SK-N-SH (cell line): ENCODE measurements at regions not wholly inside any gene's neighbourhood (a gene's known extent, or its start where the extent isn't known, plus 50 kb on each side); places are given as distances from the start of the nearest gene placed in this dataset.

ENCODE experiments used
- CTCF ChIA-PET: fragments of 300-600, 350-600 bp; formaldehyde crosslinking; extraction: SDS; loops from one replicate; lab custom pipeline; 2021; lab: Yijun Ruan, JAX
- POLR2A ChIA-PET: fragments of 350-600 bp; sonication (Branson Sonifier 250); formaldehyde crosslinking; extraction: SDS; loops from one replicate; lab custom pipeline; 2020; ENCODE audit warnings: antibody characterized with exemption, inconsistent platforms; lab: Yijun Ruan, JAX
- DNase-seq: peaks from one replicate; pipeline ENCODE4 v3.0.0; 2012
- H2AFZ ChIP-seq: fragments of 200-600 bp; sonication (generic); 2 replicates; pipeline ENCODE4 v1.8.1; 2016; ENCODE audit warnings: antibody characterized with exemption, mild to moderate bottlenecking, low read depth
- H3F3A ChIP-seq: fragments of 200-600 bp; sonication (generic); replicated peaks from 2 replicates; pipeline ENCODE3; 2016; ENCODE audit warnings: antibody characterized with exemption, mild to moderate bottlenecking; ENCODE audit not compliant: insufficient read depth
- H3K27ac ChIP-seq, 2 experiments: fragments of 200-500 bp in 1 of 2; fragments of 200-600 bp in 1 of 2; sonication (Bioruptor generic) in 1 of 2; sonication (generic), shearing (Covaris generic) in 1 of 2; 2 replicates each; pipeline versions ENCODE4 v1.5.1 to v1.6.1; 2014 to 2016; ENCODE audit warnings: low read depth in 2 of 2, inconsistent platforms in 1 of 2, low read length in 1 of 2, mild to moderate bottlenecking in 1 of 2, mixed read lengths in 1 of 2
- H3K27me3 ChIP-seq: fragments of 200-600 bp; sonication (generic), shearing (Covaris generic); 2 replicates; pipeline ENCODE4 v1.6.1; 2016; ENCODE audit warnings: mixed run types; ENCODE audit not compliant: insufficient read depth
- H3K36me3 ChIP-seq, 2 experiments: fragments of 200-500 bp in 1 of 2; fragments of 200-600 bp in 1 of 2; sonication (Bioruptor generic) in 1 of 2; sonication (generic) in 1 of 2; replicated peaks in 1 of 2; 2 replicates each; pipeline versions ENCODE3 to v1.5.1; 2014 to 2016; ENCODE audit warnings: low read length in 1 of 2, mild to moderate bottlenecking in 1 of 2; ENCODE audit not compliant: insufficient read depth in 2 of 2, control insufficient read depth in 1 of 2
- H3K4me1 ChIP-seq, 2 experiments: fragments of 200-500 bp in 1 of 2; fragments of 200-600 bp in 1 of 2; sonication (Bioruptor generic) in 1 of 2; sonication (generic), shearing (Covaris generic) in 1 of 2; 2 replicates each; pipeline versions ENCODE4 v1.5.1 to v1.6.1; 2014 to 2016; ENCODE audit warnings: low read depth in 1 of 2, low read length in 1 of 2, mixed run types in 1 of 2; ENCODE audit not compliant: insufficient read depth in 2 of 2, control insufficient read depth in 1 of 2
- H3K4me2 ChIP-seq: fragments of 200-600 bp; sonication (generic), shearing (Covaris generic); 2 replicates; pipeline ENCODE4 v1.6.1; 2017; ENCODE audit warnings: mixed run types
- H3K4me3 ChIP-seq, 2 experiments: fragments of 200-500 bp in 1 of 2; fragments of 200-600 bp in 1 of 2; sonication (Bioruptor generic) in 1 of 2; sonication (generic), shearing (Covaris generic) in 1 of 2; 2 replicates each; pipeline versions ENCODE4 v1.5.1 to v1.8.1; 2014 to 2016; ENCODE audit warnings: low read depth in 2 of 2, inconsistent platforms in 1 of 2, low read length in 1 of 2, mild to moderate bottlenecking in 1 of 2, mixed read lengths in 1 of 2, moderate library complexity in 1 of 2
- H3K79me2 ChIP-seq: fragments of 200-600 bp; sonication (generic); 2 replicates; pipeline ENCODE4 v1.8.1; 2017; ENCODE audit warnings: mild to moderate bottlenecking; ENCODE audit not compliant: insufficient read depth
- H3K9ac ChIP-seq: fragments of 200-600 bp; sonication (generic); 2 replicates; pipeline ENCODE4 v1.6.1; 2017; ENCODE audit warnings: mixed run types
- H3K9me2 ChIP-seq: fragments of 200-600 bp; sonication (generic); 2 replicates; pipeline ENCODE4 v1.6.1; 2017; ENCODE audit warnings: mixed run types
- H3K9me3 ChIP-seq: fragments of 200-600 bp; sonication (generic); 2 replicates; pipeline ENCODE4 v1.6.1; 2017; ENCODE audit warnings: mixed run types, mild to moderate bottlenecking, moderate library complexity
- H4K20me1 ChIP-seq: fragments of 200-600 bp; sonication (generic); 2 replicates; pipeline ENCODE4 v1.6.1; 2017; ENCODE audit warnings: mild to moderate bottlenecking, mixed run types; ENCODE audit not compliant: insufficient read depth
- CTCF ChIP-seq: fragments of 200-600 bp; sonication (generic); IDR thresholded peaks from 2 replicates; pipeline ENCODE4 v1.6.1; 2017; ENCODE audit warnings: antibody characterized with exemption, mild to moderate bottlenecking, moderate library complexity
- EP300 ChIP-seq, 2 experiments: IDR thresholded peaks; 2 replicates each; pipeline versions ENCODE4 v1.4.0 to v1.6.1; 2012; ENCODE audit warnings: borderline replicate concordance in 1 of 2, low read depth in 1 of 2, low read length in 1 of 2
- FOSL2 ChIP-seq: IDR thresholded peaks from 2 replicates; pipeline ENCODE4 v1.4.0; 2012; ENCODE audit warnings: low read depth, mild to moderate bottlenecking, moderate library complexity, borderline replicate concordance
- FOXM1 ChIP-seq: IDR thresholded peaks from 2 replicates; pipeline ENCODE4 v1.4.0; 2012; ENCODE audit warnings: low read depth, mild to moderate bottlenecking
- GABPA ChIP-seq: IDR thresholded peaks from 2 replicates; pipeline ENCODE4 v1.4.0; 2012; ENCODE audit warnings: low read depth, mild to moderate bottlenecking
- GATA2 ChIP-seq: sonication (generic); formaldehyde crosslinking; IDR thresholded peaks from 2 replicates; pipeline ENCODE4 v1.5.0; 2020; ENCODE audit warnings: mild to moderate bottlenecking, missing genetic modification reagents
- MAX ChIP-seq: IDR thresholded peaks from 2 replicates; pipeline ENCODE4 v1.4.0; 2012; ENCODE audit warnings: low read depth
- MEF2A ChIP-seq: IDR thresholded peaks from 2 replicates; pipeline ENCODE4 v1.4.0; 2012; ENCODE audit warnings: low read depth, borderline replicate concordance
- NFIC ChIP-seq: IDR thresholded peaks from 2 replicates; pipeline ENCODE4 v1.4.0; 2012; ENCODE audit warnings: borderline replicate concordance
- PBX3 ChIP-seq: IDR thresholded peaks from 2 replicates; pipeline ENCODE4; 2012
- RAD21 ChIP-seq: IDR thresholded peaks from 2 replicates; pipeline ENCODE4 v1.6.1; 2012; ENCODE audit warnings: mild to moderate bottlenecking, low read length
- RCOR1 ChIP-seq: fragments of 150-350 bp; IDR thresholded peaks from 2 replicates; pipeline ENCODE4 v1.6.1; 2017; ENCODE audit warnings: antibody characterized with exemption, low read length
- RFX5 ChIP-seq: IDR thresholded peaks from 2 replicates; pipeline ENCODE4 v1.6.1; 2012; ENCODE audit warnings: mild to moderate bottlenecking, improper control_type of control experiment, low read length
- SIN3A ChIP-seq: IDR thresholded peaks from 2 replicates; pipeline ENCODE4 v1.6.1; 2012; ENCODE audit warnings: low read depth, mild to moderate bottlenecking, low read length, moderate library complexity, borderline replicate concordance
- SMC3 ChIP-seq: IDR thresholded peaks from 2 replicates; pipeline ENCODE4 v1.6.1; 2012; ENCODE audit warnings: low read depth, low read length, improper control_type of control experiment
- TCF12 ChIP-seq: IDR thresholded peaks from 2 replicates; pipeline ENCODE4 v1.4.0; 2012
- USF1 ChIP-seq: IDR thresholded peaks from 2 replicates; pipeline ENCODE4 v1.4.0; 2012; ENCODE audit warnings: low read depth, borderline replicate concordance
- YY1 ChIP-seq: IDR thresholded peaks from 2 replicates; pipeline ENCODE4 v1.4.0; 2012; ENCODE audit warnings: low read depth, mild to moderate bottlenecking
- ZBTB33 ChIP-seq: IDR thresholded peaks from 2 replicates; pipeline ENCODE4 v1.4.0; 2012; ENCODE audit warnings: low read depth, borderline replicate concordance
- WGBS: methylation state at CpG from one replicate; pipeline ENCODE4 v1.1.6; 2017; ENCODE audit warnings: low lambda C conversion rate; 5-methylcytosine and 5-hydroxymethylcytosine counted together

GRCh38 chr13:33367926-33368325 is 82.4 kb upstream of the STARD13 start:
- Histone ChIP-seq H3F3A (no peaks in the 10 kb centered on the region), H3K4me3 (no peak overlapping the region), H3K9me2 (no peaks in the 10 kb centered on the region), H3K4me2 (no peak overlapping the region), H3K9ac (no peak overlapping the region), H3K9me3 (no peaks in the 10 kb centered on the region), H3K4me1 (peaks cover 0 to 6% of the 10 kb centered on the region in 2 experiments; a peak in 3 of 4 replicates), H3K27me3 (no peaks in the 10 kb centered on the region), H3K36me3 (no peaks in the 10 kb centered on the region), H3K79me2 (no peaks in the 10 kb centered on the region), H3K27ac (no peak overlapping the region), H4K20me1 (no peaks in the 10 kb centered on the region), H2AFZ (peak overlapping the region; percentile 53)
- CTCF ChIA-PET, result interaction anchor here (0.6 to 1.2 kb wide), 2 partner anchors 13 to 15 kb away, joined by 3 read pairs; no protein-coding TSS in a partner anchor
- no peak for TF ChIP-seq GATA2 (CRISPR knock-in tag)
- no peak for TF ChIP-seq RFX5
- TF ChIP-seq GABPA, result no peak
- no peak for TF ChIP-seq SIN3A
- TF ChIP-seq TCF12, result no peak
- TF ChIP-seq EP300 (IDR thresholded peaks at IDR 0.05; ENCODE audit: borderline replicate concordance in 1 of 2, low read depth in 1 of 2, low read length in 1 of 2), result no peak
- TF ChIP-seq RCOR1, result no peak
- no peak for TF ChIP-seq RAD21
- TF ChIP-seq CTCF, result no peak
- TF ChIP-seq FOSL2, result no peak
- no peak for TF ChIP-seq NFIC
- no peak for TF ChIP-seq PBX3
- no peak for TF ChIP-seq USF1
- TF ChIP-seq MEF2A, result no peak
- TF ChIP-seq ZBTB33, result no peak
- TF ChIP-seq YY1, result no peak
- TF ChIP-seq SMC3, result no peak
- no peak for TF ChIP-seq FOXM1
- no peak for TF ChIP-seq MAX
- POLR2A ChIA-PET, result no interaction called here
- WGBS, result 42% methylated on average over 5 of the region's 5 CpGs
- DNase-seq, result no peak
